ENCODE measurements at regions not wholly inside any gene's neighbourhood (a gene's known extent, or its start where the extent isn't known, plus 50 kb on each side); places are given as distances from the start of the nearest gene placed in this dataset.

GRCh38 chr7:35988818-35989217, 164.2 kb upstream of the EEPD1 start:
- H3K4me3 ChIP-seq (ENCODE audit: control insufficient read depth, low read depth, low read length): no peak overlapping the region
- TF ChIP-seq CTCF (IDR thresholded peaks at IDR 0.05; ENCODE audit: control insufficient read depth, insufficient read depth, low read depth, low read length, missing control alignments): no peak
- no peak for DNase-seq (ENCODE audit: low read depth)

DNA sequence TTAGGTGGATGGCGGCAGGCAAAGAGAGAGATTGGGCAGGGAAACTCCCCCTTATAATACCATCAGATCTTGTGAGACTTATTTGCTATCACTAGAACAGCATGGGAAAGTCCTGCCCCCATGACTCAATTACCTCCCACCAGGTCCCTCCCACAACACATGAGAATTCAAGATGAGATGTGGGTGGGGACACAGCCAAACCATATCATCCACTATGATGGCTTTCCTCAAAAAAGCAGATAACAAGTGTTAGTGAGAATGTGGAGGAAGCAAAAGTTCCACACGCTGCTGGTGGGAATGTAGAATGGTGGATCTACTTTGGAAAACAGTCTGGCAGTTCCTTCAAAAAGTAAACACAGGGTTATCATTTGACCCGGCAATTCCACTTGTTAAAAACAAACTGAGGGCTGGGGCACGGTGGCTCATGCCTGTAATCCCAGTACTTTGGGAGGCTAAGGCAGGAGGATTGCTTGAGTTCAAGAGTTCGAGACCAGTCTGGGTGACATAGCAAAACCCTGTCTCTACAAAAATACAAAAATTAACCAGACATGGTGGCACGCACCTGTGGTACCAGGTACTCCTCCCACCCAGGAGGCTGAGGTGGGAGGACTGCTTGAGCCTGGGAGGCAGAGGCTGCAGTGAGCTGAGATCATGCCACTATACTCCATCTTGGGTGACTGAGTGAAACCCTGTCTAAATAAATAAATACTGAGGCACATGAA, 161.4 kb upstream of the EEPD1 start:
- TF ChIP-seq CTCF (IDR thresholded peaks at IDR 0.05; ENCODE audit: control insufficient read depth, insufficient read depth, low read depth, low read length, missing control alignments): no peak
- no peak overlapping the region for H3K4me3 ChIP-seq (ENCODE audit: control insufficient read depth, low read depth, low read length)
- DNase-seq (ENCODE audit: low read depth): no peak

DNA sequence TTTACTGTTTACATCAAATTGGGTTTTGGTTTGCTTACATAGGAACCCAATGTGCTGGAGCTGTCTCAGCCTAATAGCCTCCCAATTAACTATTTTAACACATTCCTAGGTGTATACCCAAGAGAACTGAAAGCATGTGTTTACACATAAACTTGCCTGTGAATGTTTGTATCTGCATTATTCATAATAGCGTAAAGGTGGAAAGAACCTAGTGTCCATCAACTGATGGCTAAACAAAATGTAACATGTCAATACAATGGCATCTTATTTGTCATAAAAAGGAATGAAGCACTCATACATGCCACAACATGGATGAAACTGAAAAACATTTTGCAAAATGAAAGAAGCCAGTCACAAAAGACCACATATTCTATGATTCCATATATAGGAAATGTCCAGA, 160.6 kb upstream of the EEPD1 start:
- H3K4me3 ChIP-seq (ENCODE audit: control insufficient read depth, low read depth, low read length): no peak overlapping the region
- TF ChIP-seq CTCF (IDR thresholded peaks at IDR 0.05; ENCODE audit: control insufficient read depth, insufficient read depth, low read depth, low read length, missing control alignments): no peak
- no peak for DNase-seq (ENCODE audit: low read depth)

- TF ChIP-seq CTCF (IDR thresholded peaks at IDR 0.05; ENCODE audit: control insufficient read depth, insufficient read depth, low read depth, low read length, missing control alignments): no peak
- no peak for DNase-seq (ENCODE audit: low read depth)
- no peak overlapping the region for H3K4me3 ChIP-seq (ENCODE audit: control insufficient read depth, low read depth, low read length)
These were observed 159.9 kb upstream of the EEPD1 start for GRCh38 chr7:35993113-35993512.

DNA sequence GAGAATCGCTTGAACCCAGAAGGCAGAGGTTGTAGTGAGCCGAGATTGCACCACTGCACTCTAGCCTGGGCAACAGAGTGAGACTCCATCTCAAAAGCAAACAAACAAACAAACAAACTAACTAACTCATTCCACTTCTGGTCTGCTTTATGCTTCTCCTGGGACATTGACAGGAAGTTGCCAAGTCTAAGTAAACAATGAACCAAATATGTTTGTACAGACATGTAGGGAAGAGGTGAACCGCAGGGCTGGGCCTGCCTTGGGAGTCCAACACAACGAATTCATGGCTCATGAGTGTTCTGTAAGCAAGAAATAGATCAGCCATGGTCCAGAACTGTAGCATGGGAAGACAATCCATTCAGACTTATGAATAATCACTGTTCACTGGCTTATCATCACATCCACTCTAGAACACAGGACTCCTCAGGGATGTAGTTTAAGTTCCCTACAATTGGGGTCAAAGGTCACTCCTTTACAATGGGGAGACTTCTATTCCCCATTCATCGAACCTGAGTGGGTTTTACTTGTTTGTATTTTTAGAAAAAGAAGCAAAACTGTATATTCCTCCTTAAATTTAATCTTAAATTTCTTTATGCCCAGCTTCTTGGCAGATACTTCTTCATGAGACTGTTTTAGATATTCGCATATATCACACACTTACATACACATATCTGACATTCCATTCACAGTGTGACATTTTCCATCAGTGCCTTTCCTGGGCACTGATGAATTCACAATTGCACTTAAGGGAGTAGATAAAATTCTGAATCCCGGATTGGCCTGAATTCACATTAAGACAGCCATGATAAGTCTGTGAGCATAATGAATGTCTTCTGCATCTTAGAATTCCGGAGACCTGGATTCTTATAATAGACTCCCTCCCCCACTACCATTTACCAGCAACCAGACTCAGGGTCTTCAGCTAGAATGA, 159.1 kb upstream of the EEPD1 start:
- DNase-seq (ENCODE audit: low read depth): no peak
- no peak overlapping the region for H3K4me3 ChIP-seq (ENCODE audit: control insufficient read depth, low read depth, low read length)
- no peak for TF ChIP-seq CTCF (IDR thresholded peaks at IDR 0.05; ENCODE audit: control insufficient read depth, insufficient read depth, low read depth, low read length, missing control alignments)

DNA sequence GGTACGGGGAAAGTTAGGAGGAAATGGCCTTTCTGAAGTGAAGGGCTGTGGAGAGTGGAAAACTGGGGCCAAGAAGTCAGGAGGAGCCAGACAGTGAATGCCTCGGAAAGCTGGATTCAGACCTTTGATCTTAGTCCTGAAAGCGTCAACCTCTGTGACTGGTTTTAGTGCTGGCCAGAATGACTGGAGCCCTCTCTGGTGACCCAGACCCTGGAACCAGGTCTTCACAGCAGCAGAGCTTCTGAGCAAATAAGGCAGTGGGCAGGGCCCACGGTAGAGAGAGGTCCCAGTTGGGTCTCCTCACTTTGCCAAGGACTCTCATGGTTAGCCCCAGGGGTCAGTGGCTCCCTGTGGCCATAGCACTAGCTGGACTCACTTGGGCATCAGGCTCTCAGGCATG, 157.7 kb upstream of the EEPD1 start:
- no peak for TF ChIP-seq CTCF (IDR thresholded peaks at IDR 0.05; ENCODE audit: control insufficient read depth, insufficient read depth, low read depth, low read length, missing control alignments)
- H3K4me3 ChIP-seq (ENCODE audit: control insufficient read depth, low read depth, low read length): no peak overlapping the region
- DNase-seq (ENCODE audit: low read depth): no peak
